Activated naive CD4-positive, alpha-beta T cell treated with Interleukin-2 at 50 U/mL for 16 hours (primary cell): ENCODE measurements at regions not wholly inside any gene's neighbourhood (a gene's known extent, or its start where the extent isn't known, plus 50 kb on each side); places are given as distances from the start of the nearest gene placed in this dataset.

ENCODE experiments used
- DNase-seq: peaks from one replicate; pipeline ENCODE4 v3.0.0-alpha.2; 2020

GRCh38 chr15:69629631-69630161 is 177.1 kb downstream of the RPLP1 start:
- no peak for DNase-seq

GRCh38 chr15:69631005-69631404 is 178.4 kb downstream of the RPLP1 start:
- no peak for DNase-seq

- DNase-seq = no peak
Observed at GRCh38 chr15:69631978-69632377, 179.4 kb downstream of the RPLP1 start.

- no peak for DNase-seq
Observed at GRCh38 chr15:69634860-69635259, 182.2 kb downstream of the RPLP1 start.

GRCh38 chr15:69636169-69636915 is 183.7 kb downstream of the RPLP1 start:
- no peak for DNase-seq

- DNase-seq = no peak
Observed at GRCh38 chr15:69637818-69638217, 185.2 kb downstream of the RPLP1 start.

- DNase-seq = no peak
Observed at GRCh38 chr15:69643476-69643875, 190.9 kb downstream of the RPLP1 start.

- no peak for DNase-seq
Observed at GRCh38 chr15:69643971-69644370, 191.4 kb downstream of the RPLP1 start.

GRCh38 chr15:69644876-69645275 is 192.3 kb downstream of the RPLP1 start:
- no peak for DNase-seq

- DNase-seq = no peak
Observed at GRCh38 chr15:69647142-69647513, 194.5 kb downstream of the RPLP1 start.

- no peak for DNase-seq
Observed at GRCh38 chr15:69648212-69648611, 195.6 kb downstream of the RPLP1 start.

GRCh38 chr15:69648775-69649735 is 196.4 kb downstream of the RPLP1 start:
- no peak for DNase-seq

GRCh38 chr15:69652293-69652692 is 199.7 kb downstream of the RPLP1 start:
- DNase-seq = no peak

- DNase-seq = no peak
Observed at GRCh38 chr15:69652751-69653305, 200.2 kb downstream of the RPLP1 start.

- no peak for DNase-seq
Observed at GRCh38 chr15:69653306-69653705, 200.7 kb downstream of the RPLP1 start.

- no peak for DNase-seq
Observed at GRCh38 chr15:69653846-69654245, 201.2 kb downstream of the RPLP1 start.

GRCh38 chr15:69656271-69657030 is 203.8 kb downstream of the RPLP1 start:
- DNase-seq = no peak

GRCh38 chr15:69657626-69658025 is 205.0 kb downstream of the RPLP1 start:
- no peak for DNase-seq

GRCh38 chr15:69658411-69658945 is 205.9 kb downstream of the RPLP1 start:
- DNase-seq = no peak

GRCh38 chr15:69659454-69660050 is 206.9 kb downstream of the RPLP1 start:
- DNase-seq = no peak

- no peak for DNase-seq
Observed at GRCh38 chr15:69660114-69660513, 207.5 kb downstream of the RPLP1 start.
